ENCODE measurements at regions not wholly inside any gene's neighbourhood (a gene's known extent, or its start where the extent isn't known, plus 50 kb on each side); places are given as distances from the start of the nearest gene placed in this dataset.
"Not testable (repeated sequence)": the region's sequence is repeated elsewhere in the genome, so short reads cannot be mapped to it uniquely, and the experiment has no call there.

DNA sequence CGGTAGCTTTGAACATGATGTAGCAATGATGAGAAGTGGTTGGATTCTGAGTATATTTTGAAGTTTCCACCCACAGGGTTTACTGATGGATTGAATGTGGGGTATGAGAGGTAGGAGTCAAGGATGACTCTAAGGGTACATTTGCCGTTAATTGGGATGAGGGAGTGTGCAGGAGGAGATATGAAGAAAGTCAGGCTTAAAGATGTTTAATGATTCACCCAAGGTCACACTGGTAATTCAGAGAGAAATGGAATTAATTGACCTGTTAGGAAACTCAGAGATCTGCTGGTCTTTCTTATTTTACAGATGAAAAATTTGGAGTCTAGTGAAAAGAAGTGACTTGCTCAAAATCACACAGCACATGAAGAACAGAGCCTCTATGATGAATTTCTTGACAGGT, 390.7 kb downstream of the GBA3 start:
- intact Hi-C loops (cut with DNase I) = no loop called here

GRCh38 chr4:23080171-23080570, 387.4 kb downstream of the GBA3 start:
- intact Hi-C loops (cut with DNase I) = loop anchor here in 1 of 2 donors (1.0 kb wide), 1 partner anchor 34 kb away; no protein-coding TSS in a partner anchor
- DNase-seq (ENCODE audit: low spot score) = not testable (repeated sequence)

More for the DNA sequence above, 390.7 kb downstream of the GBA3 start:
- DNase-seq (ENCODE audit: low spot score) = no peak

DNA sequence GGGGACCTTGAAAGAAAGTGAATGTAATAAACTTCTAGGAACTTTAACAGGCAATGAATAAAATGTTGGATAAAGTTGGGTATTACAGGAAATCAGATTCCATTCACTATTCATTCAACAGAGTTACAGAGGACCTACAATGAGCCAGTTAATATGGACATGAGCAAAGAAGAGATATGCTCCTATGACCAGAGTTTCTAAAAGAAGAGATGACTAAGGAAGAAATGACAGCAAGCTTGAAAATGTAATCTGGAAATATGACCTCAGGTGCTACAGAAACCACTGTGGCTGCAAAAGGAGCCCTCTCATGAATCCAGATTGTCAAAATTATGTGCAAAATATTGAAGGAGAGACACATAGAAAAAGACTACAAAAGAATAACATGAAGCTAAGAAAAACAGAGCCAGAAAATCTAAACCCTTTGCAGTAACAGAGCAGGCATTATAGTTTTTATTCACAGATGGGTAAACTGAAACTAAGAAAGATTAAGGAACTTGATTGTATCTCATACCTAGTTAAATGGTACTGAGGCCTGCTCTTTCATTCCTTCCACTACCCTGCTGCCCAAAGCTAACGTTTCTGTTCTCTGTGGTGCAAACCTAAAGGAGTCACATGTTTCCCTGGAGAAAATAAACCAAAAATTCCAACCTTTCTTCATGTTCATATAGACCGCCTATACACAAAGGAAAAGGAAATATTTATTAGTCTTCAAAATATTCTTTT, 378.3 kb downstream of the GBA3 start:
- no peak for DNase-seq (ENCODE audit: low spot score)
- intact Hi-C loops (cut with DNase I) = no loop called here

DNA sequence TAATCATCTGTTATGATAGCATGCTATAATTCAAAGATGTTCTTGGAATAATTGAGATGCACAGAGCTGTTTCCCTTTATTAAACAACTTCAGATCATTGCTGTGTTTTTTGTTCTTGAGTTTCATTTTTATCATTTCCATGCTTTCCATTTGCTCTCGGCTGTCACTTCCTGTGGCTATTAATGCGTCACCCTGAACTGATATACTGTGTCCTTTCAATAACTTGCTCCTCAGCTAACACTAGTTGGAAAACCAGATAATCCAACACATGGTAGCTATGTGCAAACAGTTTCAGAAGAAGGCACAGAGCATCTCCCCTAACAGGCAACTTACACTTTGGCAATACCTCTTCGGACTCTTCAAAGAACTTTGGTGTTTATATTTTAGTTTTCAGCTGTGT, 376.0 kb downstream of the GBA3 start:
- no peak for DNase-seq (ENCODE audit: low spot score)
- intact Hi-C loops (cut with DNase I) = no loop called here

GRCh38 chr4:23068287-23068686, 375.6 kb downstream of the GBA3 start:
- intact Hi-C loops (cut with DNase I) = no loop called here
- DNase-seq (ENCODE audit: low spot score) = no peak

DNA sequence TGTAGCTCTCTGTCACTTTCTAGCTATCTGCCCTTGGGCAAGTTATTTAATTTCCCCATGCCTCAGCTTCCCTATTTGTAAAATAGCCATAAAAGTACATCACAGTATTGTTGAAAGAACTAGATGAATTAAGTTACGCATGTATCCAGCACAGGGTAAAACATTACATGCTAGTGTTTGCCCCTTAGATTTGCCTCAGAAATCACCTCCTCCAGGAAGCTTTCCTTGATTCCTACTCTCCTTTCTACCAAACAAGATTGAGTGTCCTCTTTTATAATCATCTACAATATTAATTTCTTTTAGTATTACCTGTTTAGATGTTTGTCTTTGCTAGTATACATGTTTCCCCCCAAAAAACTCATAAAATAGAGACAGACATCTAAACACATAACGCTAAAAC, 369.5 kb downstream of the GBA3 start:
- intact Hi-C loops (cut with DNase I) = no loop called here
- no peak for DNase-seq (ENCODE audit: low spot score)

DNA sequence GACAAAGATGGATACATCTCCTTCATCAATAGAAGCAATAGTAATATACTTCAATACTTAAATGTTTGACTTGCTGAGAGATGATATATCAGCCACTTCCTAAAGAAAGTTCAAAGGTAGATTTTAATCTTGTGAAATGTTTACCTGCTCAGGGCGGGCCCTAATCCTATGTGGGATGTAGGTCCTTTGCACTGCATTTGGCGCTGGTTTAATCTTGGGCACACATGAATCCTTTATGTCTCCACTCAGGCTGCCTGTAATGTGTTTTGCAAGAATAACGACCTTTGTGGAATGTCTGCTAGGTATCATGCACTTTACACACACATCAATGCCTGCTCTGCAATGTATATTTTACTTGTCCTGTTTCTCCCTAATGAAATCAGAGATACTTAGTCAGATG, 368.7 kb downstream of the GBA3 start:
- no peak for DNase-seq (ENCODE audit: low spot score)
- intact Hi-C loops (cut with DNase I) = no loop called here

GRCh38 chr4:23060776-23061175, 368.0 kb downstream of the GBA3 start:
- DNase-seq (ENCODE audit: low spot score) = no peak
- intact Hi-C loops (cut with DNase I) = no loop called here

GRCh38 chr4:23058165-23058776, 365.5 kb downstream of the GBA3 start:
- no peak for DNase-seq (ENCODE audit: low spot score)
- intact Hi-C loops (cut with DNase I) = no loop called here

DNA sequence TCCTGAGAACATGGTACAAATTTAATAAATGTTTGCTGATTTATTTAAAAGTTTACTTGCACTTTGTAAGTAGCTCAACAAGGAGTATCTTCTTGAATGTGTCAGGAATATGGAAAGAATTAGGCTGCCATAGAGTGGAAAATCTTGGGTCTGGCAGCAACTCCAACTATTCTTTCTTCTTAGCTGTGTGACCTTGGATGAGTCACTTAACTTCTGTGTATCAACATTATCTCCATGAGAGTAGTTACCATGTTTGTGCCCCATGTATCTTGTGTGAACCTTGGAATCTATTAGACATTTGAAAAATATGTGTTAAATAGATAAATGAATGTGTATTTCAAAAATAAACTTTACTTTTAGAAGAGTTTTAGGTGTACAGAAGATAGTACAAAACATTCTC, 348.8 kb downstream of the GBA3 start:
- intact Hi-C loops (cut with DNase I) = no loop called here
- DNase-seq (ENCODE audit: low spot score) = no peak

GRCh38 chr4:23040539-23040938, 347.8 kb downstream of the GBA3 start:
- no peak for DNase-seq (ENCODE audit: low spot score)
- intact Hi-C loops (cut with DNase I) = no loop called here

- no peak for DNase-seq (ENCODE audit: low spot score)
- intact Hi-C loops (cut with DNase I) = no loop called here
These were observed 347.1 kb downstream of the GBA3 start for GRCh38 chr4:23039818-23040217.

GRCh38 chr4:23038626-23039491, 346.1 kb downstream of the GBA3 start:
- intact Hi-C loops (cut with DNase I) = no loop called here

DNA sequence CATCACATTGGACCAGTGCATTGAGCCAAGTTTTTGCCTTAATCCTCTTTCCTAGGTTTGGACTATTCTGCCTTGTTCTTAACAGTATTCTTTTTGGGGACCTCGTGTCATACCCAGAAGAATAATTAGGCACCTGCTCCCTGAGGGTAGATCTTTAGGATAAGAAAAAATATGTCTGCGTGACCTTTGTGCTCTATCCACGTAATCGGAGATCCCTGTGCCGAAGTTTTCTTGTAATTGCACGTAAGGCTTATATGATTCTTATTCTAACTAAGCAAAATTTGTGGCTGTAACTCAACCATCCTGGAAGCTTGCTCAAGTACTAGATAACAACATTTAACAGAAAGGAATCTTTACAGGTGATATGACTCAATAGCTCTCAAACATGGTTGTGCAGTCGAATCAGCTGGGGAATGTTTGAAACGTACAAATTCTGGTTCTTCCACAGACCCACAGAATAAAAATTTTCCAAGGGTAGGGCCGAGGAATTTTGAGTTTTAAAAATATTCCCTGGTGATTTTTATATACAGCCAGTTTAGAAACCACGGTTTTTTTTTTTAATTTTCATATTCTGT, 344.3 kb downstream of the GBA3 start:
- no peak for DNase-seq (ENCODE audit: low spot score)
- intact Hi-C loops (cut with DNase I) = no loop called here

More at GRCh38 chr4:23038626-23039491, 346.1 kb downstream of the GBA3 start:
- DNase-seq (ENCODE audit: low spot score) = no peak

GRCh38 chr4:23036503-23036902, 343.8 kb downstream of the GBA3 start:
- intact Hi-C loops (cut with DNase I) = no loop called here
- no peak for DNase-seq (ENCODE audit: low spot score)

GRCh38 chr4:23035521-23036056, 342.9 kb downstream of the GBA3 start:
- intact Hi-C loops (cut with DNase I) = no loop called here
- DNase-seq (ENCODE audit: low spot score) = no peak

GRCh38 chr4:23034731-23035130, 342.0 kb downstream of the GBA3 start:
- no peak for DNase-seq (ENCODE audit: low spot score)
- intact Hi-C loops (cut with DNase I) = no loop called here

- intact Hi-C loops (cut with DNase I) = no loop called here
- no peak for DNase-seq (ENCODE audit: low spot score)
These were observed 341.1 kb downstream of the GBA3 start for GRCh38 chr4:23033796-23034195.

DNA sequence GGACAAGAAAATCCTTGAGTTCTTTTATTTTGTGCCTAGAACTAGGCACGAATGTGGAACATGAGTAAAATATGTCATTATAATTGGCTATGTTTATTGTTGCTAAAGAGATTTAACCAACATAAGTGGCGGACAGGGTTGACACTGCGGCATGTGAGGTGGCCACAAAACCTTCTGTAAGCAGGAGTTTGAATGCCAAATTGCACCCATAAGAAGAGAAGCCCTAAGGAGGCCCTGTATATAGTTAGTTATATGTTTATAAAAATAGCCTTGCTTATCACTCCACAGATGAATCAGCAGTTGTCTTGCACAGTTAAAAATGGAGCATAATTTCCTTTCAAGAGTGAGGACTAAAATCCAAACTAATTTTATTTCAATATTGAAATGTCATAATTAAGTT, 336.1 kb downstream of the GBA3 start:
- intact Hi-C loops (cut with DNase I) = no loop called here

GRCh38 chr4:23023666-23024065, 330.9 kb downstream of the GBA3 start:
- intact Hi-C loops (cut with DNase I) = no loop called here

More for the DNA sequence above, 336.1 kb downstream of the GBA3 start:
- DNase-seq (ENCODE audit: low spot score) = no peak

More at GRCh38 chr4:23023666-23024065, 330.9 kb downstream of the GBA3 start:
- no peak for DNase-seq (ENCODE audit: low spot score)
